SK-N-SH (cell line): ENCODE measurements at regions not wholly inside any gene's neighbourhood (a gene's known extent, or its start where the extent isn't known, plus 50 kb on each side); places are given as distances from the start of the nearest gene placed in this dataset.

Experiments used
- CTCF ChIA-PET: fragments of 300-600, 350-600 bp; formaldehyde crosslinking; extraction: SDS; loops from one replicate; lab custom pipeline; 2021; lab: Yijun Ruan, JAX
- POLR2A ChIA-PET: fragments of 350-600 bp; sonication (Branson Sonifier 250); formaldehyde crosslinking; extraction: SDS; loops from one replicate; lab custom pipeline; 2020; ENCODE audit warnings: antibody characterized with exemption, inconsistent platforms; lab: Yijun Ruan, JAX
- DNase-seq: peaks from one replicate; pipeline ENCODE4 v3.0.0; 2012
- H2AFZ ChIP-seq: fragments of 200-600 bp; sonication (generic); 2 replicates; pipeline ENCODE4 v1.8.1; 2016; ENCODE audit warnings: antibody characterized with exemption, mild to moderate bottlenecking, low read depth
- H3F3A ChIP-seq: fragments of 200-600 bp; sonication (generic); replicated peaks from 2 replicates; pipeline ENCODE3; 2016; ENCODE audit warnings: antibody characterized with exemption, mild to moderate bottlenecking; ENCODE audit not compliant: insufficient read depth
- H3K27ac ChIP-seq, 2 experiments: fragments of 200-500 bp in 1 of 2; fragments of 200-600 bp in 1 of 2; sonication (Bioruptor generic) in 1 of 2; sonication (generic), shearing (Covaris generic) in 1 of 2; 2 replicates each; pipeline versions ENCODE4 v1.5.1 to v1.6.1; 2014 to 2016; ENCODE audit warnings: low read depth in 2 of 2, inconsistent platforms in 1 of 2, low read length in 1 of 2, mild to moderate bottlenecking in 1 of 2, mixed read lengths in 1 of 2
- H3K27me3 ChIP-seq: fragments of 200-600 bp; sonication (generic), shearing (Covaris generic); 2 replicates; pipeline ENCODE4 v1.6.1; 2016; ENCODE audit warnings: mixed run types; ENCODE audit not compliant: insufficient read depth
- H3K36me3 ChIP-seq, 2 experiments: fragments of 200-500 bp in 1 of 2; fragments of 200-600 bp in 1 of 2; sonication (Bioruptor generic) in 1 of 2; sonication (generic) in 1 of 2; replicated peaks in 1 of 2; 2 replicates each; pipeline versions ENCODE3 to v1.5.1; 2014 to 2016; ENCODE audit warnings: low read length in 1 of 2, mild to moderate bottlenecking in 1 of 2; ENCODE audit not compliant: insufficient read depth in 2 of 2, control insufficient read depth in 1 of 2
- H3K4me1 ChIP-seq, 2 experiments: fragments of 200-500 bp in 1 of 2; fragments of 200-600 bp in 1 of 2; sonication (Bioruptor generic) in 1 of 2; sonication (generic), shearing (Covaris generic) in 1 of 2; 2 replicates each; pipeline versions ENCODE4 v1.5.1 to v1.6.1; 2014 to 2016; ENCODE audit warnings: low read depth in 1 of 2, low read length in 1 of 2, mixed run types in 1 of 2; ENCODE audit not compliant: insufficient read depth in 2 of 2, control insufficient read depth in 1 of 2
- H3K4me2 ChIP-seq: fragments of 200-600 bp; sonication (generic), shearing (Covaris generic); 2 replicates; pipeline ENCODE4 v1.6.1; 2017; ENCODE audit warnings: mixed run types
- H3K4me3 ChIP-seq, 2 experiments: fragments of 200-500 bp in 1 of 2; fragments of 200-600 bp in 1 of 2; sonication (Bioruptor generic) in 1 of 2; sonication (generic), shearing (Covaris generic) in 1 of 2; 2 replicates each; pipeline versions ENCODE4 v1.5.1 to v1.8.1; 2014 to 2016; ENCODE audit warnings: low read depth in 2 of 2, inconsistent platforms in 1 of 2, low read length in 1 of 2, mild to moderate bottlenecking in 1 of 2, mixed read lengths in 1 of 2, moderate library complexity in 1 of 2
- H3K79me2 ChIP-seq: fragments of 200-600 bp; sonication (generic); 2 replicates; pipeline ENCODE4 v1.8.1; 2017; ENCODE audit warnings: mild to moderate bottlenecking; ENCODE audit not compliant: insufficient read depth
- H3K9ac ChIP-seq: fragments of 200-600 bp; sonication (generic); 2 replicates; pipeline ENCODE4 v1.6.1; 2017; ENCODE audit warnings: mixed run types
- H3K9me2 ChIP-seq: fragments of 200-600 bp; sonication (generic); 2 replicates; pipeline ENCODE4 v1.6.1; 2017; ENCODE audit warnings: mixed run types
- H3K9me3 ChIP-seq: fragments of 200-600 bp; sonication (generic); 2 replicates; pipeline ENCODE4 v1.6.1; 2017; ENCODE audit warnings: mixed run types, mild to moderate bottlenecking, moderate library complexity
- H4K20me1 ChIP-seq: fragments of 200-600 bp; sonication (generic); 2 replicates; pipeline ENCODE4 v1.6.1; 2017; ENCODE audit warnings: mild to moderate bottlenecking, mixed run types; ENCODE audit not compliant: insufficient read depth
- CHD2 ChIP-seq: fragments of 150-350 bp; IDR thresholded peaks from 2 replicates; pipeline ENCODE4 v1.6.1; 2018; ENCODE audit warnings: low read length; ENCODE audit not compliant: partially characterized antibody
- FOSL2 ChIP-seq: IDR thresholded peaks from 2 replicates; pipeline ENCODE4 v1.4.0; 2012; ENCODE audit warnings: low read depth, mild to moderate bottlenecking, moderate library complexity, borderline replicate concordance
- FOXJ3 ChIP-seq: sonication (generic); formaldehyde crosslinking; IDR thresholded peaks from 2 replicates; pipeline ENCODE4 v1.5.1; 2020; ENCODE audit warnings: mild to moderate bottlenecking, missing genetic modification reagents
- FOXM1 ChIP-seq: IDR thresholded peaks from 2 replicates; pipeline ENCODE4 v1.4.0; 2012; ENCODE audit warnings: low read depth, mild to moderate bottlenecking
- GABPA ChIP-seq: IDR thresholded peaks from 2 replicates; pipeline ENCODE4 v1.4.0; 2012; ENCODE audit warnings: low read depth, mild to moderate bottlenecking
- IRF3 ChIP-seq: fragments of 150-350 bp; IDR thresholded peaks from 2 replicates; pipeline ENCODE4 v1.6.1; 2016; ENCODE audit warnings: mild to moderate bottlenecking, low read depth, low read length
- JUND ChIP-seq: IDR thresholded peaks from 2 replicates; pipeline ENCODE4 v1.4.0; 2012
- NFIC ChIP-seq: IDR thresholded peaks from 2 replicates; pipeline ENCODE4 v1.4.0; 2012; ENCODE audit warnings: borderline replicate concordance
- NRF1 ChIP-seq: IDR thresholded peaks from 2 replicates; pipeline ENCODE4 v1.6.1; 2012; ENCODE audit warnings: low read depth, mild to moderate bottlenecking, low read length
- RAD21 ChIP-seq: IDR thresholded peaks from 2 replicates; pipeline ENCODE4 v1.6.1; 2012; ENCODE audit warnings: mild to moderate bottlenecking, low read length
- REST ChIP-seq: IDR thresholded peaks from 2 replicates; pipeline ENCODE4 v1.6.1; 2012; ENCODE audit warnings: mild to moderate bottlenecking, low read depth, low read length, moderate library complexity
- RFX5 ChIP-seq: IDR thresholded peaks from 2 replicates; pipeline ENCODE4 v1.6.1; 2012; ENCODE audit warnings: mild to moderate bottlenecking, improper control_type of control experiment, low read length
- RXRA ChIP-seq: IDR thresholded peaks from 2 replicates; pipeline ENCODE4 v1.4.0; 2012; ENCODE audit warnings: low read depth, mild to moderate bottlenecking, borderline replicate concordance
- SMC3 ChIP-seq: IDR thresholded peaks from 2 replicates; pipeline ENCODE4 v1.6.1; 2012; ENCODE audit warnings: low read depth, low read length, improper control_type of control experiment
- USF1 ChIP-seq: IDR thresholded peaks from 2 replicates; pipeline ENCODE4 v1.4.0; 2012; ENCODE audit warnings: low read depth, borderline replicate concordance
- YY1 ChIP-seq: IDR thresholded peaks from 2 replicates; pipeline ENCODE4 v1.4.0; 2012; ENCODE audit warnings: low read depth, mild to moderate bottlenecking
- whole genome bisulfite sequencing: methylation state at CpG from one replicate; pipeline ENCODE4 v1.1.6; 2017; ENCODE audit warnings: low lambda C conversion rate; 5-methylcytosine and 5-hydroxymethylcytosine counted together

GRCh38 chr4:171644430-171645057 lies 168.7 kb upstream of the GALNTL6 start:
- Histone ChIP-seq H3K79me2 (no peaks in the 10 kb centered on the region), H4K20me1 (no peaks in the 10 kb centered on the region), H3F3A (no peaks in the 10 kb centered on the region), H3K9me3 (no peaks in the 10 kb centered on the region), H3K4me3 (no peak overlapping the region), H3K36me3 (no peaks in the 10 kb centered on the region), H3K4me1 (no peaks in the 10 kb centered on the region), H3K27me3 (no peaks in the 10 kb centered on the region), H3K4me2 (no peak overlapping the region), H3K9ac (no peak overlapping the region), H3K27ac (no peak overlapping the region), H3K9me2 (no peaks in the 10 kb centered on the region), H2AFZ (no peak overlapping the region)
- ChIA-PET CTCF (no interaction called here), POLR2A (no interaction called here)
- 23% methylated on average over 7 of the region's 7 CpGs for WGBS
- TF ChIP-seq CHD2 (no peak), IRF3 (no peak), FOXM1 (no peak), RFX5 (no peak), GABPA (no peak), FOXJ3 (no peak), NRF1 (no peak), USF1 (no peak), SMC3 (no peak), RAD21 (no peak), JUND (no peak)
- DNase-seq: no peak

GRCh38 chr4:171639540-171639939 lies 173.7 kb upstream of the GALNTL6 start:
- Histone ChIP-seq H2AFZ (no peak overlapping the region), H3K9me3 (no peaks in the 10 kb centered on the region), H3K4me3 (no peak overlapping the region), H4K20me1 (no peaks in the 10 kb centered on the region), H3K4me1 (no peaks in the 10 kb centered on the region), H3K27ac (no peak overlapping the region), H3F3A (no peaks in the 10 kb centered on the region), H3K9me2 (no peaks in the 10 kb centered on the region), H3K79me2 (no peaks in the 10 kb centered on the region), H3K27me3 (no peaks in the 10 kb centered on the region), H3K36me3 (no peaks in the 10 kb centered on the region), H3K9ac (no peak overlapping the region), H3K4me2 (no peak overlapping the region)
- 29% methylated on average over 5 of the region's 5 CpGs for WGBS
- DNase-seq: no peak
- ChIA-PET POLR2A (no interaction called here), CTCF (interaction anchor here (0.6 to 0.9 kb wide), 3 partner anchors 10 to 1258 kb away, joined by 3 read pairs; no protein-coding TSS in a partner anchor)
- TF ChIP-seq FOSL2 (no peak), NFIC (no peak), FOXJ3 (no peak), RFX5 (no peak), USF1 (no peak), YY1 (no peak), CHD2 (no peak), REST (no peak), RXRA (no peak)
